GM13977 (cell line): ENCODE measurements at regions not wholly inside any gene's neighbourhood (a gene's known extent, or its start where the extent isn't known, plus 50 kb on each side); places are given as distances from the start of the nearest gene placed in this dataset.

Source experiments
- DNase-seq: peaks from one replicate; pipeline ENCODE4 v3.0.0; 2012; ENCODE audit warnings: low spot score
- CTCF ChIP-seq: IDR thresholded peaks from 2 replicates; pipeline ENCODE4 v1.5.1; 2012; ENCODE audit warnings: mild to moderate bottlenecking, control low read depth; ENCODE audit not compliant: insufficient read depth; ENCODE audit errors: extremely low read depth, missing control alignments
- in situ Hi-C: fragments of 300-500 bp; cut with MboI; formaldehyde crosslinking; loops from one replicate; pipeline ENCODE4 v1.12.0; 2022; ENCODE audit warnings: low sequenced_read_pairs, low pct_unique_long_range_greater_than_20kb, mixed read lengths, inconsistent platforms; ENCODE audit not compliant: unreplicated experiment

GRCh38 chr17:72530454-72530853 lies 409.6 kb downstream of the SOX9 start:
- TF ChIP-seq CTCF, result no peak
- in situ Hi-C loops, result loop anchor here (25.0 kb wide), 4 partner anchors 418 to 1893 kb away; partner anchors contain the start of gene SOX9
- DNase-seq, result no peak

GRCh38 chr17:72531729-72532128 lies 410.9 kb downstream of the SOX9 start:
- DNase-seq, result no peak
- in situ Hi-C loops, result loop anchor here (25.0 kb wide), 4 partner anchors 419 to 1894 kb away; partner anchors contain the start of gene SOX9
- no peak for TF ChIP-seq CTCF

- DNase-seq, result no peak
- in situ Hi-C loops, result loop anchor here (25.0 kb wide), 4 partner anchors 422 to 1897 kb away; partner anchors contain the start of gene SOX9
- TF ChIP-seq CTCF, result no peak
Observed at GRCh38 chr17:72534265-72534664, 413.4 kb downstream of the SOX9 start.

GRCh38 chr17:72534776-72535175 lies 414.0 kb downstream of the SOX9 start:
- TF ChIP-seq CTCF, result no peak
- no peak for DNase-seq
- in situ Hi-C loops, result loop anchor here (25.0 kb wide), 4 partner anchors 422 to 1897 kb away; partner anchors contain the start of gene SOX9

- in situ Hi-C loops, result loop anchor here (25.0 kb wide), 4 partner anchors 423 to 1898 kb away; partner anchors contain the start of gene SOX9
- no peak for TF ChIP-seq CTCF
- no peak for DNase-seq
Observed at GRCh38 chr17:72535346-72535745, 414.5 kb downstream of the SOX9 start.

GRCh38 chr17:72535779-72536178 lies 415.0 kb downstream of the SOX9 start:
- TF ChIP-seq CTCF, result no peak
- in situ Hi-C loops, result loop anchor here (25.0 kb wide), 4 partner anchors 423 to 1898 kb away; partner anchors contain the start of gene SOX9
- DNase-seq, result no peak
